ENCODE measurements at regions not wholly inside any gene's neighbourhood (a gene's known extent, or its start where the extent isn't known, plus 50 kb on each side); places are given as distances from the start of the nearest gene placed in this dataset.

DNA sequence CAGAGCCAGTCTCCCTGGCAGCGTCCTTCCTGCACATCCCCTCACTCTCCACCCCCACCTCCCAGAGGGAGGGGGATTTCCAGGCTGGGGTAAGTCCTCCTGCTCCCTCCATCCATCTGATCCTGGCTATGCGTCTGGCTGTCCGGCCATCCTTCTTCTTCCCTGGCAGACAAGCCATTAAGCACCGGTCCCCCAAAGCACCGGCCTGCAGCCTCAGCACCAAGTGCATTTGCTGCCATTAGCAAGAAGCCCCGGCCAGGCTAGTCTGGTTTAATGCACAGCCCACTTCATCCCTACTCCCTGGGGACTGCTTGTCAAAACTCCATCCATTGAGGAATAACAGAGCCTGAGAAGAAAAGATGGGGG lies 208.7 kb upstream of the IER5L start:
- no peak overlapping the region for H3K4ac ChIP-seq (ENCODE audit: low read depth, low read length)
- H2AFZ ChIP-seq (replicated peaks; ENCODE audit: low read length, poor library complexity): no peak overlapping the region
- H3K9me3 ChIP-seq (ENCODE audit: control insufficient read depth, insufficient read depth, low read length): no peaks in the 10 kb centered on the region
- H4K5ac ChIP-seq (ENCODE audit: low read depth, low read length): no peak overlapping the region
- no peak overlapping the region for H4K91ac ChIP-seq (ENCODE audit: insufficient read depth, low read depth, low read length)
- intact Hi-C loops (cut with micrococcal nuclease) (no loop called here), in situ Hi-C loops (cut with MboI; ENCODE audit: low sequenced_read_pairs) (no loop called here), dilution Hi-C loops (cut with HindIII; ENCODE audit: low sequenced_read_pairs, unreplicated experiment) (no loop called here)
- peaks cover 4% of the 10 kb centered on the region; the same call in 1 of the 2 replicates for H3K4me1 ChIP-seq (ENCODE audit: control insufficient read depth, insufficient read depth, low read length)
- H2BK120ac ChIP-seq (ENCODE audit: low read depth, low read length): no peak overlapping the region
- H3K27ac ChIP-seq (ENCODE audit: insufficient read depth, low read length): no peak overlapping the region
- H2BK15ac ChIP-seq (ENCODE audit: low read depth, low read length): no peak overlapping the region
- H3K4me3 ChIP-seq (ENCODE audit: insufficient read depth, low read depth, low read length): no peak overlapping the region
- H3K79me1 ChIP-seq (ENCODE audit: low read depth in 1 of 2, low read length in 2 of 2): no peaks in the 10 kb centered on the region
- no peaks in the 10 kb centered on the region for H3K9me1 ChIP-seq (ENCODE audit: insufficient read depth, low read length)
- no peak for TF ChIP-seq RCOR1 (IDR thresholded peaks at IDR 0.05; ENCODE audit: insufficient replicate concordance, low read length)
- TF ChIP-seq CEBPB (IDR thresholded peaks at IDR 0.05; ENCODE audit: low read depth, low read length): no peak
- TF ChIP-seq FOS (IDR thresholded peaks at IDR 0.05; ENCODE audit: low read depth, low read length): no peak
- TF ChIP-seq BHLHE40 (IDR thresholded peaks at IDR 0.05; ENCODE audit: low read depth, low read length): no peak
- TF ChIP-seq MAZ (IDR thresholded peaks at IDR 0.05; ENCODE audit: borderline replicate concordance, low read depth, low read length): no peak
- TF ChIP-seq, protein P1, sequence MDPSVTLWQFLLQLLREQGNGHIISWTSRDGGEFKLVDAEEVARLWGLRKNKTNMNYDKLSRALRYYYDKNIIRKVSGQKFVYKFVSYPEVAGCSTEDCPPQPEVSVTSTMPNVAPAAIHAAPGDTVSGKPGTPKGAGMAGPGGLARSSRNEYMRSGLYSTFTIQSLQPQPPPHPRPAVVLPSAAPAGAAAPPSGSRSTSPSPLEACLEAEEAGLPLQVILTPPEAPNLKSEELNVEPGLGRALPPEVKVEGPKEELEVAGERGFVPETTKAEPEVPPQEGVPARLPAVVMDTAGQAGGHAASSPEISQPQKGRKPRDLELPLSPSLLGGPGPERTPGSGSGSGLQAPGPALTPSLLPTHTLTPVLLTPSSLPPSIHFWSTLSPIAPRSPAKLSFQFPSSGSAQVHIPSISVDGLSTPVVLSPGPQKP (IDR thresholded peaks at IDR 0.05; ENCODE audit: borderline replicate concordance, low read depth, low read length): no peak
- TF ChIP-seq MXI1 (IDR thresholded peaks at IDR 0.05; ENCODE audit: borderline replicate concordance, low read depth, low read length): no peak
- no peak for TF ChIP-seq MAFK (IDR thresholded peaks at IDR 0.05; ENCODE audit: low read depth, low read length)
- no peak for TF ChIP-seq RFX5 (IDR thresholded peaks at IDR 0.05; ENCODE audit: low read depth, low read length)
- TF ChIP-seq NFE2L2 (IDR thresholded peaks at IDR 0.05; ENCODE audit: low read depth, low read length): no peak
- no peak for TF ChIP-seq RAD21 (IDR thresholded peaks at IDR 0.05; ENCODE audit: low read length)
- TF ChIP-seq, protein P2, sequence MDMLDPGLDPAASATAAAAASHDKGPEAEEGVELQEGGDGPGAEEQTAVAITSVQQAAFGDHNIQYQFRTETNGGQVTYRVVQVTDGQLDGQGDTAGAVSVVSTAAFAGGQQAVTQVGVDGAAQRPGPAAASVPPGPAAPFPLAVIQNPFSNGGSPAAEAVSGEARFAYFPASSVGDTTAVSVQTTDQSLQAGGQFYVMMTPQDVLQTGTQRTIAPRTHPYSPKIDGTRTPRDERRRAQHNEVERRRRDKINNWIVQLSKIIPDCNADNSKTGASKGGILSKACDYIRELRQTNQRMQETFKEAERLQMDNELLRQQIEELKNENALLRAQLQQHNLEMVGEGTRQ (IDR thresholded peaks at IDR 0.05; ENCODE audit: low read depth, low read length): no peak
- no peak for TF ChIP-seq CTCF (conservative IDR thresholded peaks at IDR 0.05; ENCODE audit: low read depth, low read length)
- no peak for TF ChIP-seq POLR2A (IDR thresholded peaks at IDR 0.05; ENCODE audit: low read depth, low read length)
- no peak for TF ChIP-seq CHD1 (IDR thresholded peaks at IDR 0.05; ENCODE audit: low read depth, low read length)
- no CpG with 5 or more reads among the region's 6 CpGs for WGBS, 2 experiments (ENCODE audit: extremely low coverage in 2 of 2, insufficient read length in 1 of 2)
- no peak for ATAC-seq (ENCODE audit: low read depth)
- no peak overlapping the region for H2BK20ac ChIP-seq (ENCODE audit: low read depth, low read length)
- no peak overlapping the region for H3K9ac ChIP-seq (ENCODE audit: low read depth, low read length)
- H3K14ac ChIP-seq (replicated peaks; ENCODE audit: low read depth, low read length): no peak overlapping the region
- no peak overlapping the region for H3K18ac ChIP-seq (ENCODE audit: low read depth, low read length)
- H4K20me1 ChIP-seq (ENCODE audit: insufficient read depth, low read length): no peaks in the 10 kb centered on the region
- no peak for DNase-seq
- H3K23ac ChIP-seq (ENCODE audit: low read depth, low read length): no peak overlapping the region
- no peak overlapping the region for H2BK5ac ChIP-seq (ENCODE audit: low read depth, low read length, poor library complexity, severe bottlenecking)
- no peak overlapping the region for H4K8ac ChIP-seq (ENCODE audit: low read depth in 2 of 2, low read length in 2 of 2)
- BruUV-seq (replicated peaks): no TSS peak
- H3K27me3 ChIP-seq (ENCODE audit: control insufficient read depth, insufficient read depth, low read length): no peaks in the 10 kb centered on the region
- H2AK9ac ChIP-seq (replicated peaks; ENCODE audit: low read depth, low read length, poor library complexity): no peak overlapping the region
- H3K36me3 ChIP-seq (ENCODE audit: control insufficient read depth, insufficient read depth, low read length): no peaks in the 10 kb centered on the region
- H3K56ac ChIP-seq (ENCODE audit: extremely low read depth, insufficient read depth, low read length): no peak overlapping the region
- POLR2A ChIA-PET (ENCODE audit: unreplicated experiment): no interaction called here
- H2AK5ac ChIP-seq (ENCODE audit: low read depth, low read length): no peak overlapping the region
- CTCF ChIA-PET: interaction anchor here (0.6 kb wide), 1 partner anchor 226 kb away, joined by 3 read pairs; no protein-coding TSS in a partner anchor
- no peak overlapping the region for H3K4me2 ChIP-seq (ENCODE audit: low read depth, low read length)
